HS-5 (cell line): ENCODE measurements at regions not wholly inside any gene's neighbourhood (a gene's known extent, or its start where the extent isn't known, plus 50 kb on each side); places are given as distances from the start of the nearest gene placed in this dataset.
A peak's percentile ranks its signal among the peaks of the same experiment; 100 is the strongest.
"Not testable (repeated sequence)": the region's sequence is repeated elsewhere in the genome, so short reads cannot be mapped to it uniquely, and the experiment has no call there.

Source experiments
- DNase-seq: peaks from one replicate; pipeline ENCODE4 v3.0.0-alpha.2; 2012; ENCODE audit warnings: low read depth

DNA sequence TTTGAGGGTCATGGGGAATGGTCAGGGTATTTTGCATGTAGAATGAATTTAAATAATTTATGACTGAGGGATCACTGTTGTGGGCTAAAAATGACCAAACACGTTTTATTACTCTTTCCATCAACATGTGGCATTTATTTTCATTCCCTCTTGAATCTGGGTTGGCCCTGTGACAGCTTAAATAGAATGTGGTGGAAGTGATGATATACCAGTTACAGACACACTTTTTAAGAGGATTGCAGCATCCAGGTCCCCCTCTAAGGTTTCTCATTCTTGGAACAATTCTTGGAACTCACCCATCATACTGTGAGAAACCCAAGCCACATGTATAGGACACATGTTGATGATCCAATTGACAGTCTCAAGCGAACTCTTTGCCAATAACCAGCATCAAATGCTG is 272.4 kb downstream of the ETV1 start:
- DNase-seq: no peak

DNA sequence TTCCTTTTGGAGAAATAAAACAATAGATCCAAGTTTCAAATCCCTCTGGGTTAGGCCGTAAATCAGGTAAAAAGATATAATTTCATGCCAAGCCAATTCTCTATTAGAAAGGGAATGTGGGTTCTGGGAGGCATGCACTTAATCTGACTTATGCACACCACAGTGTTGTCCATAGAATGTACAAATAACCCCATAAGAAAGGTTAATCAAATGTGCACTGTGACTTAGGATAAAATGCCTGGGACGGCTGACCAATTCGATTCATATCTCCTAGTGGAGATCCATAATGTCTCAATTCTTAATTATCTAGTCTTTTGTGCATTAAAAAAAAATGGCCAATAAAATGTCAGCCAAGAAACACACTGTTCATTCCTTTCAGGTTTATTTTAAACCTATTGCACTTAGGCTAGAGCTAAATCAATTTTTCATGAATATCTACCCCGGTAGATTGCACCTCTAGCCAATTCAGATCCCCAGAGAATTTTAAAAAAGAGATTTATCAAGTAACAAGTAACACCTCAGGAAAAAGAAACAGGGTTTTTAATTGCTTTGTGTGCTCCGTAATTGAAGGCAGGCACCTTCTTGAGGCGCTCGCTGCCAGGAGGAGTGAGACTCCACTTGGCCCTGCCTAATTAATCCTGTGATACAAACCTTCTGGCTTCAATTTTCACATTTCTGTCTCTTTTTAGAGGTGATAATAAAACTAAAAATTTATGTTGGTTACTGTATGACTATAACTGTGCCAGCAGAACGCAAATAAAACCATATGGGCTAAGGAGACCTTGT is 265.1 kb downstream of the ETV1 start:
- DNase-seq: no peak

DNA sequence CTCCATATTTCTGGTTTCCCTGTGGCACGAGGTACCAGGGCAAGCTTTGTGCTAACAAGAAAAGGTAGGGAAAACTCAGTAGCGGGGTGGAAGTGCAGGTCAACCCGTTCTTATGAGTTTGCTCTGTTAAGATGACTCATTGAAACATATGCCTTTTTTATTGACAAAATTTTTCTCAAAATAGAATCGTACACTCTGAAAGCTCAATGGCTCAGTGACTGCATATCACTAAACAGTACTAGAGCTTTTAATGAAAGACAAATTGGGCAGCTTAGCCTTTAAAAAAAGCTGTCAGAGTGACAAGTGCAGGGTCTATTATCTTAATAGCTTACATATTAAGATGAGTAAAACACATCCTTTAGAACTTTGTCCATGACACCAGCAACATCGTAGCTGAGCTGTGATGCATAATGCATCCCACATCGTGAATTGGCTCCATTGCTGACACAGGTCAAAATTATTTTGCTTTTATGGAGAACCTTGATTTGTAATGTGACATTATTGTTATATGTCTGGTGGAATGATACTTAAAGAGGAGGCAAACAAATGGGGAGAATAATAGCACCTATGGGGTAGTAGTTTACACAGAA is 264.4 kb downstream of the ETV1 start:
- DNase-seq: no peak

DNA sequence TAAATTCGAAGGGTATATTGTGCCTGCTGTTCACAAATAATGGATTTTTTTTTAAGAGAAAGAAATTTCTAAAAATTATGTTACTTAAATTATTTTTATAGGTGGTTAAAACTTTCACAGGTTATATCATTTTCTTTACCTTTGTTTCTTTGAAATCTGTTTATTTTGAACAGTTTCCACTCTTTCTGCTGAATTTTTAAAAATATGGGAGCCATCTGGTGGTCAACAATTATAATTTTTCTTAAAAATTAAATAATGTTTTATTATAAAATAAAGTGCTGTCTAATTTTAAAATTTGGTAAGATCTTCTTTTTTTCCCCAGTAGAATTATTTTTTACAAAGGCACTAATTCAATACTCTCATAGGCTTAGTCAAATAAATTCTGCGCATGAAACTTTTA is 263.9 kb downstream of the ETV1 start:
- no peak for DNase-seq

DNA sequence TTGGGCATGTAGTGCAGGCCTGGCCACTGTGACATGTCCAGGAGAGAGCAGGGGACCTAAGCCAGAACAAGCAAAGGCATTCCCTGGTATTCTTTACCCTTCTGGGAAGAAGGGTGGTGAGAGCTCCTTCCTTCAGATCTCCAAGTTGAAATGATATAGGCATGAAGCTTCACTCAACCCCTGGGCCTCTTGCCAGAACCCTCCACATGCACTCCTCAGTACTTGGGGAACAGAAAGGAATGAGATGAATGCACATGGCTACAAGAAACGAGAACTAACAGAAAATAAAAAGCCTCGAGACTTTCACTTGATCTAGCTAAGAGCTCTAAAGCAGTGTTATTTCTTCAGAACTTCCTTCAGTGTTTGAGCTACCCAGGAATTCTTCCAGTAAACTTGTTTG is 262.2 kb downstream of the ETV1 start:
- no peak for DNase-seq

DNA sequence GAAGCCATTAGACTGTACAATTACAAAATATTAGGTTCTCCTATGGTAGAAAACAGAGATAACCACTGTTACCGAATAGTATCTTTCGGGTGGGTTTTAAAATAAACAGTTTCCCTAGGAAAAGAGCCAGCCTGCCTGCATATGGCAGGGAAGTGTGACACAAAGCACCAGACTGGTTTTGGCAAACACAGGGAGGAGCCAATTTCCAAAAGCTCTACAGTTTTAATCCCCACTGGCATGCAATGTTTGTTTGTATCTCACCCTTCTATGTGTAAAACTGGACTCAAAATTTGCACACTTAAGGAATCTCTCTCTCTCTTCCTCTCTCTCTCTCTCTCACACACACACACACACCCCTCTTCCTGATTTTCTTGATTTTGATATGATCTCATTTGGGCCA is 261.7 kb downstream of the ETV1 start:
- no peak for DNase-seq

DNA sequence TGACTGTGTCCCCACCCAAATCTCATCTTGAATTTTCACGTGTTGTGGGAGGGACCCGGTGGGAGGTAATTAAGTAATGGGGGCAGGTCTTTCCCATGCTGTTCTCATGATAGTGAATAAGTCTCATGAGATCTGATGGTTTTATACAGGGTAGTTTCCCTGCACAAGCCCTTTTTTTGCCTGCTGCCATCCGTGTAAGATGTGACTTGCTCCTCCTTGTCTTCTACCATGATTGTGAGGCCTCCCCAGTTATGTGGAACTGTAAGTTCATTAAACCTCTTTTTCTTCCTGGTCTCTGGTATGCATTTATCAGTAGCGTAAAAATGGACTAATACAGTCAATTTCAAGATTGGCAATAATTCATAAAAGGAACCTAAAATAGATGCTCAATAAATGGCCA is 261.0 kb downstream of the ETV1 start:
- not testable (repeated sequence) for DNase-seq

DNA sequence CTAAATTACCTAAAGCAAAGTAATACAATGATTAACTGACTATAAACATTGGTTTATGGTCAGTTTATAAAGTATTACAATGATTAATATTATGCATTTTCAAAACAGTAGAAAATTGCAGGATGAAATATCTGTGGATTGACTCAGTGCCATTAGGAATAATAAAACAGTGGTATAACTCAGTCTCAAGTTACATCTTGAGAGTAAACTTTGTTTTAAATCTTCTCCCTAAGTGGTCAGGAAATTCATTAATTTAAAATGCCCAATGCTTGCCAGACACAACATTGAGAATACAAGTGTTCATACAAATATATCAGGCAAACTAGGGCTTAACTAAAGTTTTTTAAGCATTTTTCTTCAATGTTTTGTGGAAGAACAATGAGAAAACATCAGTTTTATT is 257.8 kb downstream of the ETV1 start:
- no peak for DNase-seq

DNA sequence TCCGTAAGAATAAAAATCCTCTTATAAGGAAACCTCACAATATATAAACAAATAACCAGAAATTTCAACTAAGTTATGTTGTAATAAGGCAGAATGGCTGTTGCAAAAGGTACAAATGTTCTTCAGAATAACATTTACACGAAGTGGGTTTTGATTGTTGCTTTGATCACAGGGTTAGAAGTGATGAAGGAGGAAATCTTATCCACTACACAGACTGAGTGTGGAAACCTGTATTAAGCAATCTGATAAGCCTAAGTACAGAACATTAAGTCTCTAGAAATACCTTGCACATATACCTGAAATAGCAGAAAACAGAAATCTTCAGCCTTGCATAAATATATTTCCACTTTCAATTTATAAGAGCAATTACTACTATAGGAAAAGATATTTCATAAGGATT is 251.9 kb downstream of the ETV1 start:
- no peak for DNase-seq

DNA sequence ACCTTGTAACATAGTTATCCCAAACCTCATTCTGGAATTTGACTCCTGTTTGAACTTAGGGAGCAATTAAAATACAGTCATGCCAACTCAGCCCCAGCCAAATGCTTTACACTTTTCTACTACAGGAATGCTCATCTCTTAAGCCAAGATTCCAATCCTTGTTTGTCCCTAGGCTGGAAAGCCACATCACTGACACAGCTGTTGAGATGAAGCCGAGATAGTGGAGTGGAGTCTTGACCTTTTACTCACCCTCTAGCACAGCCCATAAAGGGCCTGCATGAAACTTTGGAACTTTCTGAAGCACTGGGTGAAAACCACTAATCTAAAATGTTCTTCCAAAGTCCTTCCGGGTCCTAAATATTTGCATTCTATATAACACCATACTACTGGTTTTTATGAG is 247.3 kb downstream of the ETV1 start:
- DNase-seq: peak; percentile 79

DNA sequence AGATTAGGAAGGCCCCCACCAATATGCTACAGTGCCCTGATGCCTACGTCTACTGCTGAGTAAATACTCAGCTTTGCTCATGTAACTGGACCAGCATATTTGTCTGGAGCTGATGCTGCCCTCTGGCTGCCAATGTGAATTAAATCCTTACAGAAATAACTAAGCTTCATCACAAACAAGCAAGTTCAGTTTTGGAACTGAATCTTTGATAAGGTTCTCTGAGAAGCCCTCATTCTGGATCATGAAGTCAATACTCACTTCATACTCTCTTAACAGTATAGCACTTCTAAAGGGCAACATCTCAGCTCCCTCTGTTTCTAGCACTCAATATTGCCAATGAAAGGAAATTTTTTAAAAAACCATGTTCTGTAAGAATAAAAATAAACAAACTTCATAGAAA is 246.7 kb downstream of the ETV1 start:
- peak; percentile 26 for DNase-seq

DNA sequence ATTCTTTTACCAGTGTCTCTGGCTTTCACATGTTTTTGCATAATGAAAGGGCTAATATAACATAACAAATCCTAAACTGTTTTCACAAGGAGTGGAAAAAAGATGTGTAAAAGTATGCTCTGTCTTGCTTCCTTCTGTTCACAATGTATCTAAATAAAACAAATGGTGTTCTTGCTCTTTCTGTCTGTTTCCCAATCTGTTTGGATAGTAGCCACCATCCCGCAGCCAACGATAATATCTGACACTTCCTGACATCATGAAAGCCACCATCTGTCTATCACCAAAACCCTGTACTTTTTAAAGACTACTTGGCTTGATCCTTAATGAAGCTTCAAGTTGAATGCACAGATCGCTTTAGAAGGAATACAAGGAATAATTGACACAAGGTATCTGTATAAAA is 246.2 kb downstream of the ETV1 start:
- no peak for DNase-seq

DNA sequence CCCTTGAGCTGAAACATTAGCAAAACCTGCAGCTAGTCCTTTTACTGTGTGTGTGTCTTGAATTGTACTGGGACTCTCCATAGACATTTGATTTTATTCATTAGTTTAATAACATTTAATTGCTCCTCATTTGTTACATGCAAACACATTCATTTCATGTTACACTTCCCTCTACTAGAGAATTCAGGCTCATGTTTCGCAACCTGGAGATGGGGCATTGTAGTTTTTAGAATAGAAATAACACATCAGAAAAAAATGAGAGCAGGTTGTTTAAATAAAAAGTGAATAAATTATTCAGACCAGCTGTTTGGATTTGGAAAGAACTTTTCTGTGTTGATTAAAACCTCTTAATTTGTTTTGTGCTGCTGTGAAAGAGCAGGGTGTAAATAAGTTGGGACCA is 243.9 kb downstream of the ETV1 start:
- no peak for DNase-seq

DNA sequence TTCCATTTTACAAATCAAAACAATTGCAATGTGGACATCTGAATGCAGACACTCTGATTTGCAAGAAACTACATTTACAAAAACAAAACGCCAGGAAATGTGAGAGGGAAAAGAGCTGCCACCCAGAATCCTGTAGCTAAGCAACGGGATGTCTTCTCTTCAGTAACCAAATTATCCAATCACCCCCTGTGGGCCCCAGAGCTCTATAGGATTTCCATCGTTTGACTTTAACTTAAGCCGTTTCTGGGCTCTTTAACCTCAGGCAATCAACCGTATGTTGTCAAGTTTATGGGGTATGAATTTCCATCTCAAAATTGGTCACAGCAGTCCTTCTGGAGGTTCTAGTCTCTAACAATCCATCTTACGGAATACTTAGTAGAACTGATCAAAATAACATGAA is 240.5 kb downstream of the ETV1 start:
- DNase-seq: no peak

DNA sequence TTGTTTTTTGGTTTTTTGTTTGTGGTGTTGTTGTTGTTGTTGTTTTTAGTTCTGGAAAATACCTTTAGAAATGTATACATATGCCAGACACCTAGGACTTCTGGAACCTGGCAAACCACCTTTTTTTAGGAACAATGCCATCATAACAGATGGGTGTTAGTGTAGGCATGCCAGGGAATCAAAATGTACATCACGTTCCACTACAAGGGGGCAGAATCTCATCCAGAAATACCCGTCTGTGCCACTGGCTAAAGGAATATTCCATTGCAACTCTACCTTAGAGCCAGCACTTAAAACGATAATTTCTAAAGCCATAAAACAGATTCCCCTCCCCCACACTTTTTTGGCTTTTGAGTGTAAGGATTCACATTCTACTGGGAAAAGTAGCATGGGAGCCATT is 239.8 kb downstream of the ETV1 start:
- DNase-seq: no peak

DNA sequence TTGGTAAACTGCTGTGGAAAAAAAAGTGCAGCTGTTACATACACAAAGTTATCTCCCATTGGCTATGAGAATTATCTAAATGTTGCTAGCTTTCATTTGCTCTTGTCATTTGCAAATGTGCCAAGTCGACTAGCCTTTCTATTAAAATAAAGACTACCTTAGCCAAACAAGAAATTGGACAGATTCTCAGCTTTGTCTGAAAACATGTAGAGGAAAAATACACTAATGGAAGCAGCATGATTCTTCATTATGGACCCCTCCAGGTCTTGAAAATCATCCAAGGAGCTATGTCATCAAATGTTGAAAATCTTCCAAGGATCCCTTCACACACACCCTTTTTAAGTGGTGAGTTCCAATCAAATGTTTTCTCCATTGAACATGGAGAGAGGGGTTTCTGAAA is 237.7 kb downstream of the ETV1 start:
- no peak for DNase-seq

DNA sequence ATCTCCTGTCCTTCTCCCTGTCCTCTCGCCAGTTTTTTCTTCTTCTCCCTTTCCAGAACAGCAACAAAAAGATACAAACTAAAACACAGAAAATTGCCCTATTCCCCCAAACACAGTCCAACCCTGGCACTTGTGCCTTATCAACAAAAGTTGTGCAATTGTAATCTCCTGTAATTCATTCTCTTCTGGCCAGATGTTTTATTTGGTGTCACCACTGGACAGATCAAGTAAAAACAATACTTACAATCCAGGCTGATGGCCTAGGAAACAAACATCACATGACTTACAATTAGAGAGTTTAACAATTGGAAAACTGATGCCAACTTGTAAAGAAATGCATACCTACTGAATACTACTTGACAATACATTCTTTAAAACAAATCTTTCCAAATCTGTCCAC is 231.6 kb downstream of the ETV1 start:
- no peak for DNase-seq

DNA sequence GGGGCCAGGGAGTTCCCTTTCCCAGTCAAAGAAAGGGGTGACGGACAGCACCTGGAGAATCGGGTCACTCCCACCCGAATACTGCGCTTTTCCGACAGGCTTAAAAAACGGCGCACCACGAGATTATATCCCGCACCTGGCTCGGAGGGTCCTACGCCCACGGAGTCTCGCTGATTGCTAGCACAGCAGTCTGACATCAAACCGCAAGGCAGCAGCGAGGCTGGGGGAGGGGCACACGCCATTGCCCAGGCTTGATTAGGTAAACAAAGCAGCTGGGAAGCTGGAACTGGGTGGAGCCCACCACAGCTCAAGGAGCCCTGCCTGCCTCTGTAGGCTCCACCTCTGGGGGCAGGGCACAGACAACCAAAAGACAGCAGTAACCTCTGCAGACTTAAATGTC is 223.6 kb downstream of the ETV1 start:
- not testable (repeated sequence) for DNase-seq

DNA sequence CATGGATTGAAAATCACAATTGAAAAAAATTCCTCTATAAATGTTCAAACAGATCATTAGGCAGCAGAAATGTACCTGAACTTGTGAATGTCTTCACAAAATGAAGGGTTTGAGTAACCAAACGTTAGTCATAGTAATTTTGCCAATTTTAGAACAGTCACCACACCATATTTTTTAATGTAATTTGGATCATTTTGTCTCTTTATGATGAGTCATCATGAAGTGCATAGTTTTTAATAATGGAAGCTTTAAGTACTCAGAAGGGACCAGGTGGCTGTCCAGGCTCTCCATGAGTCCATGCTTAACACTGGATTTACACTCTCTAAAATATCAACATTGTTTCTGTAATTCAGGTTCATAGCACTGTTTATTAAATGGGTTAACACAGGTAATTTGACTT is 219.2 kb downstream of the ETV1 start:
- DNase-seq: no peak

DNA sequence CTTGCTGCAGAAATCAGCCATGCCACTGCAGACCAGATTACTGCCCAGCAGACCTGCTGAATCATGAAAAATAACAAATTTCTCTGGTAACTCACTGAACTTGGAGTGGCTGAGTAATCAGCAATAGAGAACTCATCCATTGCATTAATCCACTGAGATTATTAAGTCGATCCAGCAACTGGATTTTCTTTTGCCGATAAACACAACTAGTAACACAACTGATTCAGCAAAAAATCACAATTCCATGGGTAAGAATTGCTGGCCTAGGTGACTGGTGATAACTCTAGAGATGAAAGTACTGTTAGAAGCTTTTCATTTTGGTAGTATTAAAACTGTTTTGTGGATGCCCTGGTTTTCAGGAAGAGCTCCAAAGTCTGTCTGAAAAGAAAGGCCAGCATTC is 214.5 kb downstream of the ETV1 start:
- DNase-seq: no peak

DNA sequence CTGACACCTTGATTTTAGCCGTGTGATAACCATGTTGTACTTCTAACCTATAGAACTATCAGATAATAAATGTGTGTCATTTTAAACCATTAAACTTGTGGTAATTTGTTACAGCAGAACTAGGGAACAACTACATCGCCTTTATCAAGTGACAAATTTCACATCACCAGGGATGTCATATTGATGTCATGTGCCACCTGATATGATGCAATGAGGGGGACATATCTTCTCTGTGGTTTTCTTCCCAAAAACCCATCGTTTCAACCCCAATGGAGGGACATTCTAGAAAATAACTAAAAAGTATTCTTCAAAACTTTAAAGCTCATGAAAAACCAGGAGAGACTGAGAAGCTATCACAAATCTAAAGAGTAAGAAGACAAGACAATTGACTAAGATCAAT is 212.2 kb downstream of the ETV1 start:
- DNase-seq: no peak

DNA sequence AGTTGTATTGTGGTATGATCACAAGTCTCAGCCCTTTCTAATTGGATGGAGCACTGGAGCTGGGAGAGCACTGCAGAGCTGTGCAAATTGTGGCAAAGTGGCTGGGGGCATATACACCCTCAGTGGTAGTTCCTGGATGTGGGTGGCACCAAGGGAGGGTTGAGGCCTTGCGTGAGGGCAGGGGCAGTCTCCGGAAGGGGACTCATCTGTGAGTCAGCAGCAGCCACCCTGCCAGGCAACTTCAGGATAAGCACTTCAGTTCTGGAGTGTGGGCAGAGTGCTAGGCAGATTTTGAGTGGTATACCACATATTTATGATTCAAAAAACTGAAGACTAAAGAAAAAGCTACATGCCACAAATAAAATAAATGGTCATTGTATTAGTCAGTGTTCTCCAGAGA is 210.5 kb downstream of the ETV1 start:
- peak; percentile 48 for DNase-seq

DNA sequence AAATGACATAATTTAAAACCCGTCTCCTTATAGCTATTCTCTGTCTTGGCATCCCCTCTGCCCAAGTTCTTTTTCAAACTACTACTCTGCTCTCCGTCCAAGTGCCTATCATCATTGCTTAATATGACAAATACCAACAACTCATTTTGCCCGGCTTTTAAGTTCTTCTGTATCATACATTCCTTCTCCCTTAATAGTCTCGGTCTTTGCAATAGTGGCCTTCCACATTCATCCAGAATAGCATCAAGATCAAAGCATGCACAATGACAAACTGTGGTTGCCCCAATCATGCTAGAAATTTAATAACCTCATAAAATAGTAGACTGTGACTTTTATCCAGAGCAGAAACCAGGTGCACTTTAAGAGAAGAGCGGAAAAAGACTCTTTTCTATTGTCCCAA is 198.9 kb downstream of the ETV1 start:
- DNase-seq: no peak

DNA sequence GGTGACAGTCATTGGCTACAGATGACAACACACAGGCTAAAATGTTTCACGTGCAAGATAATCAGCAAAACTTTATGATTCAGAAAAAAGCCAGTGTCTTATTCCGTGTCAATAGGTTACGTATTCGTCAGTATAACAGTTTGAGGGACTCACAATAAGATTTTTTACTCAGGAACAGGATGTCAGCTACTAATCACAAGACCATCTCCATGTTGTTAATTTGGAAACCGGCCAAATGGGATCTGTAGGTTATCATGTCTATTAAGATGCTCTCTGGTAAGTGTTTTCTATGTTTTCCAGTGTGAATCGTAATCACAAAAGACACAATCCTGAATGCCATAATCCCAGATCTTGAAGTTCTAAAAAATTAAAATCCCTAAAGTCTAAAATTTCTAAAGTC is 197.3 kb downstream of the ETV1 start:
- no peak for DNase-seq
